ENCODE measurements at regions not wholly inside any gene's neighbourhood (a gene's known extent, or its start where the extent isn't known, plus 50 kb on each side); places are given as distances from the start of the nearest gene placed in this dataset.

DNA sequence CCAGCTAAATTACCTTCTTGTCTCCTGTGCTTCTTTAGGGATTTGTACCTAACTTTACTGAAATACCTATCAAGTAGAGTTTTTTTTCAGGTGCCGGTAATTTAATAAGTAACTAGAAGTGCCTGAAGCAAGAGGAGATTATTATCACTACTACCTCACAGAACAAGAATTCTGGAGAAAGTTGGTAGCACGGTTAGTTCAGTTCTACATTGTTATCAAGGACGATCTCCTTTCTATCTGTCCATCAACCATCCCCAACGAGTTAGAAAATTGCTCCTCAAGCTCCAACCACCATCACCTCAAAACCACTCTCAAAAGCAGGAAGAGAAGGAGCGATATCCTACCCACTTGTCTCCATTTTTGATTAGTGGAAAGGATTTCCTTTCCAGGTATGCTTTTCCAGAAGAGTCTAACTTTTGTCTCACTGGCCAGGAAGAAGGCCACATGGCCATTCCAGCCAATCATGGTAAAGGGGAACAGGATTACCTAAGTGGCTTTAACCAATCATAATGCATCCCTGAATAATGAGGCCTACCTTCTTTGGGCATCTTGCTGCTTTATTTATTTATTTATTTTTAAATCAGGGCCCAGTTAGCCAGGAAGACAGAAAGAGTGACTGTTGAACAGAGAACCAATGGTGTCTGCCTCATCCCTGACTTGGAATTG lies 265.2 kb downstream of the SNX13 start (continued):
- TF ChIP-seq, protein P1, sequence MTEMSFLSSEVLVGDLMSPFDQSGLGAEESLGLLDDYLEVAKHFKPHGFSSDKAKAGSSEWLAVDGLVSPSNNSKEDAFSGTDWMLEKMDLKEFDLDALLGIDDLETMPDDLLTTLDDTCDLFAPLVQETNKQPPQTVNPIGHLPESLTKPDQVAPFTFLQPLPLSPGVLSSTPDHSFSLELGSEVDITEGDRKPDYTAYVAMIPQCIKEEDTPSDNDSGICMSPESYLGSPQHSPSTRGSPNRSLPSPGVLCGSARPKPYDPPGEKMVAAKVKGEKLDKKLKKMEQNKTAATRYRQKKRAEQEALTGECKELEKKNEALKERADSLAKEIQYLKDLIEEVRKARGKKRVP (CRISPR knock-in tag; IDR thresholded peaks at IDR 0.05) = no peak

DNA sequence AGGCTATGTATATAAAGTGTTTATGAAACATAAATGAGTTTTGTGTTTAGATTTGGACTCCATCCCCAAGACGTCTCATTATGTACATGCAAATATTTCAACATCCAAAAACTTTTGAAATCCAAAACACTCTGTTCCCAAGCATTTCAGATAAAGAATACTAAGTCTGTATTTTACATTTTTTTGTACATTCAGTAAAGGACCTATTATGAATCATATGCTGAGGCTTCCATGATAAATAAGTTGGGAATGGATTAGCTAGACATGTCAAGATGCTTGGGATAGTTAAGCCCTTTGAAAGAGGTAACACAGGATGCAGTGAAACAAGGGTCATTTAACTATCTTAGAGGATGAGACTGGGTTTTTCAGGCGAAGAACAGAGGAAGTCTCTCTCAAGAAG lies 262.9 kb downstream of the SNX13 start:
- no peak for DNase-seq (ENCODE audit: low spot score)
- H4K20me1 ChIP-seq (ENCODE audit: insufficient read depth, low read length) = no peaks in the 10 kb centered on the region
- FAIRE-seq = no peak
- in situ Hi-C loops (cut with HindIII; ENCODE audit: extremely low pct_ligation_motif_present, low pct_unique_long_range_greater_than_20kb) = no loop called here
- no peak overlapping the region for H3K9ac ChIP-seq (ENCODE audit: insufficient read depth, low read depth, low read length)
- no peak overlapping the region for H3K27ac ChIP-seq (ENCODE audit: extremely low read length, insufficient read depth, low read length)
- H3K79me2 ChIP-seq (ENCODE audit: insufficient read depth, low read length) = no peaks in the 10 kb centered on the region
- BruUV-seq (replicated peaks) = no TSS peak
- no peaks in the 10 kb centered on the region for H3K36me3 ChIP-seq (replicated peaks in 1 of 2; ENCODE audit: control insufficient read depth in 1 of 2, insufficient read depth in 2 of 2, low read length in 2 of 2)
- POLR2A ChIA-PET = no interaction called here
- intact Hi-C loops (cut with micrococcal nuclease; ENCODE audit: unreplicated experiment) = no loop called here
- no peak for ATAC-seq
- H3K4me1 ChIP-seq (ENCODE audit: insufficient read depth, low read length) = no peaks in the 10 kb centered on the region
- peaks cover 0 to 7% of the 10 kb centered on the region in 2 experiments; a peak in 1 of 5 replicates for H3K27me3 ChIP-seq (ENCODE audit: control insufficient read depth in 1 of 2, insufficient read depth in 2 of 2, low read length in 2 of 2)
- H3K4me2 ChIP-seq (ENCODE audit: low read depth, low read length) = no peak overlapping the region
- no peak overlapping the region for H3K4me3 ChIP-seq (replicated peaks in 1 of 3; ENCODE audit: insufficient read depth in 1 of 3, low read depth in 2 of 3, low read length in 3 of 3)
- H2AFZ ChIP-seq (ENCODE audit: low read length) = no peak overlapping the region
- CTCF ChIA-PET (ENCODE audit: low intra/inter-chr PET ratio, low total read pairs) = no interaction called here
- WGBS (ENCODE audit: low lambda C conversion rate) = 2% methylated on average over 2 of the region's 2 CpGs
- no peaks in the 10 kb centered on the region for H3K9me3 ChIP-seq (ENCODE audit: low read length)
- no peak for TF ChIP-seq ZNF782 (CRISPR knock-in tag; IDR thresholded peaks at IDR 0.05; ENCODE audit: borderline replicate concordance)
- no peak for TF ChIP-seq SIN3B (IDR thresholded peaks at IDR 0.05; ENCODE audit: low read length)
- no peak for TF ChIP-seq MTA1 (CRISPR knock-in tag; IDR thresholded peaks at IDR 0.05; ENCODE audit: borderline replicate concordance)
- TF ChIP-seq, protein P2, sequence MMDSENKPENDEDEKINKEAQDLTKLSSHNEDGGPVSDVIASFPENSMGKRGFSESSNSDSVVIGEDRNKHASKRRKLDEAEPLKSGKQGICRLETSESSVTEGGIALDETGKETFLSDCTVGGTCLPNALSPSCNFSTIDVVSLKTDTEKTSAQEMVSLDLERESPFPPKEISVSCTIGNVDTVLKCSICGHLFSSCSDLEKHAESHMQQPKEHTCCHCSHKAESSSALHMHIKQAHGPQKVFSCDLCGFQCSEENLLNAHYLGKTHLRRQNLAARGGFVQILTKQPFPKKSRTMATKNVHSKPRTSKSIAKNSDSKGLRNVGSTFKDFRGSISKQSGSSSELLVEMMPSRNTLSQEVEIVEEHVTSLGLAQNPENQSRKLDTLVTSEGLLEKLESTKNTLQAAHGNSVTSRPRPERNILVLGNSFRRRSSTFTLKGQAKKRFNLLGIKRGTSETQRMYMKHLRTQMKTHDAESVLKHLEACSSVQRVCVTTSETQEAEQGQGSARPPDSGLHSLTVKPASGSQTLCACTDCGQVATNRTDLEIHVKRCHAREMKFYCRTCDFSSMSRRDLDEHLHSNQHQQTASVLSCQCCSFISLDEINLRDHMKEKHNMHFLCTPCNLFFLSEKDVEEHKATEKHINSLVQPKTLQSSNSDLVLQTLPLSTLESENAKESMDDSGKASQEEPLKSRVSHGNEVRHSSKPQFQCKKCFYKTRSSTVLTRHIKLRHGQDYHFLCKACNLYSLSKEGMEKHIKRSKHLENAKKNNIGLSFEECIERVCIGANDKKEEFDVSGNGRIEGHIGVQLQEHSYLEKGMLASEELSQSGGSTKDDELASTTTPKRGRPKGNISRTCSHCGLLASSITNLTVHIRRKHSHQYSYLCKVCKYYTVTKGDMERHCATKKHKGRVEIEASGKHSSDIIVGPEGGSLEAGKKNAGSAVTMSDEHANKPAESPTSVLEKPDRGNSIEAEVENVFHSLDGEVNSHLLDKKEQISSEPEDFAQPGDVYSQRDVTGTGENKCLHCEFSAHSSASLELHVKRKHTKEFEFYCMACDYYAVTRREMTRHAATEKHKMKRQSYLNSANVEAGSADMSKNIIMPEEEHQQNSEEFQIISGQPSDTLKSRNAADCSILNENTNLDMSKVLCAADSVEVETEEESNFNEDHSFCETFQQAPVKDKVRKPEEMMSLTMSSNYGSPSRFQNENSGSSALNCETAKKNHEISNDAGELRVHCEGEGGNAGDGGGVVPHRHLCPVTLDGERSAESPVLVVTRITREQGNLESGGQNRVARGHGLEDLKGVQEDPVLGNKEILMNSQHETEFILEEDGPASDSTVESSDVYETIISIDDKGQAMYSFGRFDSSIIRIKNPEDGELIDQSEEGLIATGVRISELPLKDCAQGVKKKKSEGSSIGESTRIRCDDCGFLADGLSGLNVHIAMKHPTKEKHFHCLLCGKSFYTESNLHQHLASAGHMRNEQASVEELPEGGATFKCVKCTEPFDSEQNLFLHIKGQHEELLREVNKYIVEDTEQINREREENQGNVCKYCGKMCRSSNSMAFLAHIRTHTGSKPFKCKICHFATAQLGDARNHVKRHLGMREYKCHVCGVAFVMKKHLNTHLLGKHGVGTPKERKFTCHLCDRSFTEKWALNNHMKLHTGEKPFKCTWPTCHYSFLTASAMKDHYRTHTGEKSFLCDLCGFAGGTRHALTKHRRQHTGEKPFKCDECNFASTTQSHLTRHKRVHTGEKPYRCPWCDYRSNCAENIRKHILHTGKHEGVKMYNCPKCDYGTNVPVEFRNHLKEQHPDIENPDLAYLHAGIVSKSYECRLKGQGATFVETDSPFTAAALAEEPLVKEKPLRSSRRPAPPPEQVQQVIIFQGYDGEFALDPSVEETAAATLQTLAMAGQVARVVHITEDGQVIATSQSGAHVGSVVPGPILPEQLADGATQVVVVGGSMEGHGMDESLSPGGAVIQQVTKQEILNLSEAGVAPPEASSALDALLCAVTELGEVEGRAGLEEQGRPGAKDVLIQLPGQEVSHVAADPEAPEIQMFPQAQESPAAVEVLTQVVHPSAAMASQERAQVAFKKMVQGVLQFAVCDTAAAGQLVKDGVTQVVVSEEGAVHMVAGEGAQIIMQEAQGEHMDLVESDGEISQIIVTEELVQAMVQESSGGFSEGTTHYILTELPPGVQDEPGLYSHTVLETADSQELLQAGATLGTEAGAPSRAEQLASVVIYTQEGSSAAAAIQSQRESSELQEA (CRISPR knock-in tag; IDR thresholded peaks at IDR 0.05; ENCODE audit: not compliant biosample characterization) = no peak
- TF ChIP-seq, protein P3, sequence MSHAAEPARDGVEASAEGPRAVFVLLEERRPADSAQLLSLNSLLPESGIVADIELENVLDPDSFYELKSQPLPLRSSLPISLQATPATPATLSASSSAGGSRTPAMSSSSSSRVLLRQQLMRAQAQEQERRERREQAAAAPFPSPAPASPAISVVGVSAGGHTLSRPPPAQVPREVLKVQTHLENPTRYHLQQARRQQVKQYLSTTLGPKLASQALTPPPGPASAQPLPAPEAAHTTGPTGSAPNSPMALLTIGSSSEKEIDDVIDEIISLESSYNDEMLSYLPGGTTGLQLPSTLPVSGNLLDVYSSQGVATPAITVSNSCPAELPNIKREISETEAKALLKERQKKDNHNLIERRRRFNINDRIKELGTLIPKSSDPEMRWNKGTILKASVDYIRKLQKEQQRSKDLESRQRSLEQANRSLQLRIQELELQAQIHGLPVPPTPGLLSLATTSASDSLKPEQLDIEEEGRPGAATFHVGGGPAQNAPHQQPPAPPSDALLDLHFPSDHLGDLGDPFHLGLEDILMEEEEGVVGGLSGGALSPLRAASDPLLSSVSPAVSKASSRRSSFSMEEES (CRISPR knock-in tag; IDR thresholded peaks at IDR 0.05) = no peak
- TF ChIP-seq, protein P4, sequence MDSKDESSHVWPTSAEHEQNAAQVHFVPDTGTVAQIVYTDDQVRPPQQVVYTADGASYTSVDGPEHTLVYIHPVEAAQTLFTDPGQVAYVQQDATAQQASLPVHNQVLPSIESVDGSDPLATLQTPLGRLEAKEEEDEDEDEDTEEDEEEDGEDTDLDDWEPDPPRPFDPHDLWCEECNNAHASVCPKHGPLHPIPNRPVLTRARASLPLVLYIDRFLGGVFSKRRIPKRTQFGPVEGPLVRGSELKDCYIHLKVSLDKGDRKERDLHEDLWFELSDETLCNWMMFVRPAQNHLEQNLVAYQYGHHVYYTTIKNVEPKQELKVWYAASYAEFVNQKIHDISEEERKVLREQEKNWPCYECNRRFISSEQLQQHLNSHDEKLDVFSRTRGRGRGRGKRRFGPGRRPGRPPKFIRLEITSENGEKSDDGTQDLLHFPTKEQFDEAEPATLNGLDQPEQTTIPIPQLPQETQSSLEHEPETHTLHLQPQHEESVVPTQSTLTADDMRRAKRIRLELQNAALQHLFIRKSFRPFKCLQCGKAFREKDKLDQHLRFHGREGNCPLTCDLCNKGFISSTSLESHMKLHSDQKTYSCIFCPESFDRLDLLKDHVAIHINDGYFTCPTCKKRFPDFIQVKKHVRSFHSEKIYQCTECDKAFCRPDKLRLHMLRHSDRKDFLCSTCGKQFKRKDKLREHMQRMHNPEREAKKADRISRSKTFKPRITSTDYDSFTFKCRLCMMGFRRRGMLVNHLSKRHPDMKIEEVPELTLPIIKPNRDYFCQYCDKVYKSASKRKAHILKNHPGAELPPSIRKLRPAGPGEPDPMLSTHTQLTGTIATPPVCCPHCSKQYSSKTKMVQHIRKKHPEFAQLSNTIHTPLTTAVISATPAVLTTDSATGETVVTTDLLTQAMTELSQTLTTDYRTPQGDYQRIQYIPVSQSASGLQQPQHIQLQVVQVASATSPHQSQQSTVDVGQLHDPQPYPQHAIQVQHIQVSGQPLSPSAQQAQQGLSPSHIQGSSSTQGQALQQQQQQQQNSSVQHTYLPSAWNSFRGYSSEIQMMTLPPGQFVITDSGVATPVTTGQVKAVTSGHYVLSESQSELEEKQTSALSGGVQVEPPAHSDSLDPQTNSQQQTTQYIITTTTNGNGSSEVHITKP (CRISPR knock-in tag; IDR thresholded peaks at IDR 0.05; ENCODE audit: low read depth) = no peak

All from HepG2 (cell line).